ENCODE measurements at regions not wholly inside any gene's neighbourhood (a gene's known extent, or its start where the extent isn't known, plus 50 kb on each side); places are given as distances from the start of the nearest gene placed in this dataset.

- no peak for DNase-seq (ENCODE audit: low read depth)
Observed at GRCh38 chr16:74232806-74233465, 63.7 kb upstream of the PSMD7 start.

- no peak for DNase-seq (ENCODE audit: low read depth)
Observed at GRCh38 chr16:74230126-74230525, 66.5 kb upstream of the PSMD7 start.

GRCh38 chr16:74226338-74226954 is 70.2 kb upstream of the PSMD7 start:
- DNase-seq (ENCODE audit: low read depth), result peak; percentile 19

DNA sequence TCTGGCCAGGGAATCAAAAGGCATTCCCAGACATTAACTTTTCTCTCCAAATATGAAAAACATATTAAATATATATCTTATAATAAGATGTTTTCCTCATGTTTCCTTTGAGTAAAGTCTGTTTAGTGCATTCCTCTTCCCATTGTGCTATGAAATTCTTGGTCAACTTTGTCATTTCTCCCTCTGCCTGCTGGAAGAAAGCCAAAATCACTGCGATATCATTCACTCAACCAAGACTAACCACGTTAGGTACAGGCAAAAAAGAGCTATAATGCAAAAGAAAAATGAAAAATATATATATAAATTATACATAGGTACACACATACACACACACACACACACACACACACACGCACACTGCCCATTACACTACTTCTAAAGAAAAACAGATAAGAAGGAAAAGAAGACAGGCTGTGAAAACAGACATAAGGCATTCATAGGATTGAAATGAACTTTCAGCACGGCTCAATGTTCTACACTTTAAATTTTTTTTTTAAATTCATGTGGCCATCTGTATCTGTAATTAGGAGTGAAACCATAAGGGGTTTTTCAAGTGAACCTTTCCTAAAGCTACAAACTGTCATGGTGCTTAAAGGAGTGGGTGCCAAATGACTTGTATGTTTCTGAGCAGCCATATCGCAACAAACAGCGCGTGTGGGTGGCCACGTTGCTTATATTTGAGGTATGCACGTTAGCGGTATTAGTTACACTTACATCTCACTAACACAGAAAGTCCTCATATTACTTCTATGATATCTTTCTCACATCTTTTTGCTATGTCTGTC is 71.6 kb upstream of the PSMD7 start:
- DNase-seq (ENCODE audit: low read depth), result peak; percentile 51

- DNase-seq (ENCODE audit: low read depth), result no peak
Observed at GRCh38 chr16:74221828-74222227, 74.8 kb upstream of the PSMD7 start.

DNA sequence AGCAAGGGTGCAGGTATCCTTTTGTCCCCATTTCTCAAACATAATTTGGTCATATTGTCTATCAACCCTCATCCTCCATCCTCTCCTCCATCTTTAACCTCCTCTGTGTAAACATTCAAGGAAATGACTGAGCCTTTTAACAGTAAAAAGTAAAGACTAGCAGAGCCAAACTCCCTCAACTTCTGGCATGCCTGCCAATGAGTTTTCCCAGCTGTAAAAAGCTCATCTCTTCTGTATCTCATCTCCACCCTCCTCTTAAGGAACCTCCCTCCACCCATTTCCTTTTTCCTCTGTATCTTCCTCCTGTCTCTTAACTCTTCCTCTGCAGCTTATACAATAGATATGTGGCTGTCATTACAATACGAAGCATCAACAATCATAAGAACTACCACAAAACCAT is 76.9 kb upstream of the PSMD7 start:
- no peak for DNase-seq (ENCODE audit: low read depth)

DNA sequence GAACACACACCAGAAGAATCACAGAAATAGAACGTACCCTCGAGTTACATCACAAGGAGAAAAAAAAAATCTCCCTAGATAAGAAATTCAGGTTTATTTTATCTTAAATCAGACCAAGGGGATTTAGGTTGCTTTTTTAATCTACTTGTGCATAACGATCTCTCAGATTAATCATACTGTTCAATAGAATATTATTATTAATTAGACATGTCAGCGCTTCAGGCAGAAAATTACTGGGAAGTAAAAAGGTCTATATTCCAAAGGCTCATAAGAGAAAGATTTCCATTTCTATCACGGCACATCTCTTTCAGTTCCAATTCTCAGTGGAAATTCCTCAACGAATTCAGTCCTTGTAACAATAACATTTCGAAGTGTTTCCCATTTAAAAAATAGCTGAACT is 77.7 kb upstream of the PSMD7 start:
- DNase-seq (ENCODE audit: low read depth), result no peak

- DNase-seq (ENCODE audit: low read depth), result no peak
Observed at GRCh38 chr16:74216319-74216718, 80.3 kb upstream of the PSMD7 start.

- DNase-seq (ENCODE audit: low read depth), result no peak
Observed at GRCh38 chr16:74215249-74215648, 81.4 kb upstream of the PSMD7 start.

- DNase-seq (ENCODE audit: low read depth), result no peak
Observed at GRCh38 chr16:74213372-74213771, 83.2 kb upstream of the PSMD7 start.

DNA sequence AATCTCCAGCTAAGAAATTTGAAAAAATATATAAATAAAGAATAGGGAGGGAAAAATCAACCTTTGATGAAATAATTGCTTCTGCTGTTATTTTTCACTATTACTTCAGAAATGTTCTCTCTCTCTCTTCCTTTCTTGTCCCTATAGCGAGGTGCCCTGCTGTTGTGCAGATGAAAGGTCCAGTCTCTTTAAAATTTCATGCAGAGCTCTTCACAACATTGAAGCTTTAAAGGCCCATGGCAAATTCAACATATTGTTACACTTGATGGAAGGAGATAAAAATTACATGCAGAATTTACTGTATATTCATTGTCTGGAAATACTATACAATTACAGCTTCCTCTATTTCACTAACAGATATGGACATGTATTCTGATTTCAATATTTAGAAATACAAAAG is 86.4 kb upstream of the PSMD7 start:
- no peak for DNase-seq (ENCODE audit: low read depth)

GRCh38 chr16:74202009-74202408 is 94.6 kb upstream of the PSMD7 start:
- no peak for DNase-seq (ENCODE audit: low read depth)

GRCh38 chr16:74201576-74201975 is 95.0 kb upstream of the PSMD7 start:
- no peak for DNase-seq (ENCODE audit: low read depth)

GRCh38 chr16:74200921-74201320 is 95.7 kb upstream of the PSMD7 start:
- no peak for DNase-seq (ENCODE audit: low read depth)

GRCh38 chr16:74199842-74200124 is 96.8 kb upstream of the PSMD7 start:
- DNase-seq (ENCODE audit: low read depth), result no peak

- no peak for DNase-seq (ENCODE audit: low read depth)
Observed at GRCh38 chr16:74199066-74199841, 97.4 kb upstream of the PSMD7 start.

DNA sequence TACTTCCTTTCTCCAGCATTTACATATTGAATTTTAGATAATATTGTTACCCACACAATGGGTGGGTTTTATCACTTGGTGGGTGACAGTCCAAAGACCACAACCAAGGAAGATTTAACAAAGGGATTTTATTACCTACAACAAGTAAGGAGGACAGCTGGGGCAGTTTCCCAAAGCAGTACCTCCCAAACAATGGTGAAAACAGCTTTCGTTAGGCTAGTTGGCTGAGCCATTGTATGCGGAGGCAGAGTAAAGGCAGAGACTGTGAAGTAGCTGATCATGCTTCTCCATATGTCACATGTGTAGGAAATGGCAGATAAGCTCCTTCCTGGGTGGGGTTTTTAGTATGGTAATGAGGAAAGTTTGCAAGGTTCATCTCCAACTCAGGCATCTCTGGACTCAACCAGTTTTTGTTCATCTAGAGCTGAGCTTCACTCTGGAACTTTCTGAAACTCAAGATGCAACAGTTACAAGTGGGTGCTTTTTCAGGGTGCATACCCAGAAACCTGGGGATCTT is 104.3 kb upstream of the PSMD7 start:
- DNase-seq (ENCODE audit: low read depth), result no peak

DNA sequence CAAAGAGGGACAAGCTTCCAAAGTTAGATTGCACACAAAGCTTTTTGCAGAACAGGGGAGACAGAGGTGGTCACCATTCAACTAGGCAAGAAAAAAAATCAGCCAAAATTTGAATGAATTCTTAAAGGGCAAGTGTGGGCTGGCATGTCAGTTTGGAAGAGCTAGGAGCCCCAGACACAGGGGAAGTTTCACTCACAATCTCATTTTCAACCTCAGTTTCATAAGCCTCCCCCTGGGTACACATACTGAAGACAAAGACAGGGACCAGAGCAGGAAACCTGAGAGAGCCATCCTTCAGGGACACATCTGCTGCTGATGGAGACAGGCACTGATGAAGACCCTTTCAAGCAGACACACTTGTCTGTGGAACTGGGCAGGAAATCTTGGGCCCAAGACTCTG is 106.3 kb upstream of the PSMD7 start:
- DNase-seq (ENCODE audit: low read depth), result no peak

DNA sequence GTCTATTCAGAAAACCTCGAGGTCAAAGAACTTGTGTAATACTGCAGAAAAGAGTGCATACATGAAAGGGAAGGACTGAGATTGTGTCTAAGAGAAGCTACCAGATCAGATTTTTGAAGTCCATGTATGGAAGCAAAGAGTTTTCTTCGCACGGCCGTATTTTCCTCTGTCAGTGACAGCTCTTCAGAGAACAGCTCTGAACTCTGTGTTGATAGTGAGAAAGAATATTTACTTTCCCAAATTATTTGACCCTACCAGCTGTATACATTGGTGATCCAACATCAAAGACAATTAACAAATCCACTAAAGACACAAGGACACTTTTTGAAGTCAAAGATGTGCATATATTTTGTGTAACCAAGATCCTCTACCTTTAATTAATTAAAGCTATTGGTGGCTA is 107.8 kb upstream of the PSMD7 start:
- no peak for DNase-seq (ENCODE audit: low read depth)

GRCh38 chr16:74186561-74186971 is 110.0 kb upstream of the PSMD7 start:
- DNase-seq (ENCODE audit: low read depth), result no peak

DNA sequence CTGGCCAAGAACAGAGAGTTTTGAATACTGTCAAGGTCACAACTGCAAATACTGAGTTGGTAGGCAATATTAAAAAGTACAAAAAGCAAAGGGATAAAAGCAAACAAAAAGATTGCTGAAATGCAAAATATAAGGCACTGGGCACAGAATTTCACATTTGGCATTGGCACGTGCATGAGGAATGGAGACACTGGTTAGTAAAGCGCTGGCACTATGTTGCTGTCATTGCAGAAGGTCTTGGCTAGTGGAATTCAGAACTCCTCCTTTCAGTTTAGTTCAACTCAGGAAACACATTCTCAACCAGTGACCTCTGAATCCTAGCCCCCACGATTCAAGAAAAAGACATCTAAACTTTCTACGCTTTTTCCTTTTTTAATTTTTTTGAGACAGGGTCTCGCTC is 111.8 kb upstream of the PSMD7 start:
- no peak for DNase-seq (ENCODE audit: low read depth)

GRCh38 chr16:74183601-74184360 is 112.8 kb upstream of the PSMD7 start:
- DNase-seq (ENCODE audit: low read depth), result no peak

All from Daoy (cell line).